AG20443 (cell line): ENCODE measurements at regions not wholly inside any gene's neighbourhood (a gene's known extent, or its start where the extent isn't known, plus 50 kb on each side); places are given as distances from the start of the nearest gene placed in this dataset.
A peak's percentile ranks its signal among the peaks of the same experiment; 100 is the strongest.

Experiments
- DNase-seq: peaks from one replicate; pipeline ENCODE4 v3.0.0; 2012; ENCODE audit warnings: low spot score, mixed read lengths

- peak; percentile 48 for DNase-seq
These were observed 111.4 kb upstream of the C1QTNF9B start for GRCh38 chr13:24008679-24009078.

GRCh38 chr13:24011266-24011665 lies 114.0 kb upstream of the C1QTNF9B start:
- DNase-seq: no peak

- no peak for DNase-seq
These were observed 115.3 kb upstream of the C1QTNF9B start for GRCh38 chr13:24012648-24013047.

- no peak for DNase-seq
These were observed 115.9 kb upstream of the C1QTNF9B start for GRCh38 chr13:24013189-24013588.

- DNase-seq: no peak
These were observed 118.7 kb upstream of the C1QTNF9B start for GRCh38 chr13:24016046-24016445.

GRCh38 chr13:24022568-24022967 lies 125.3 kb upstream of the C1QTNF9B start:
- DNase-seq: no peak

- no peak for DNase-seq
These were observed 125.8 kb upstream of the C1QTNF9B start for GRCh38 chr13:24023073-24023472.

GRCh38 chr13:24027494-24027893 lies 130.2 kb upstream of the C1QTNF9B start:
- DNase-seq: no peak

- DNase-seq: peak; percentile 52
These were observed 128.3 kb upstream of the SPATA13 start for GRCh38 chr13:24032252-24032651.

- DNase-seq: no peak
These were observed 127.8 kb upstream of the SPATA13 start for GRCh38 chr13:24032674-24033073.

- DNase-seq: peak; percentile 70
These were observed 126.8 kb upstream of the SPATA13 start for GRCh38 chr13:24033527-24034302.

- no peak for DNase-seq
These were observed 125.1 kb upstream of the SPATA13 start for GRCh38 chr13:24035411-24035810.

- DNase-seq: peak; percentile 47
These were observed 124.4 kb upstream of the SPATA13 start for GRCh38 chr13:24036115-24036514.

- no peak for DNase-seq
These were observed 122.1 kb upstream of the SPATA13 start for GRCh38 chr13:24038405-24038804.

- peak; percentile 68 for DNase-seq
These were observed 121.6 kb upstream of the SPATA13 start for GRCh38 chr13:24038841-24039330.

GRCh38 chr13:24039621-24040475 lies 120.7 kb upstream of the SPATA13 start:
- no peak for DNase-seq

GRCh38 chr13:24040835-24041234 lies 119.7 kb upstream of the SPATA13 start:
- no peak for DNase-seq

- DNase-seq: no peak
These were observed 118.8 kb upstream of the SPATA13 start for GRCh38 chr13:24041651-24042225.

- no peak for DNase-seq
These were observed 117.6 kb upstream of the SPATA13 start for GRCh38 chr13:24042710-24043440.

GRCh38 chr13:24043590-24044350 lies 116.8 kb upstream of the SPATA13 start:
- DNase-seq: peak; percentile 41

- no peak for DNase-seq
These were observed 114.9 kb upstream of the SPATA13 start for GRCh38 chr13:24045597-24045996.
